Neuron (in vitro differentiated cells): ENCODE measurements at regions not wholly inside any gene's neighbourhood (a gene's known extent, or its start where the extent isn't known, plus 50 kb on each side); places are given as distances from the start of the nearest gene placed in this dataset.
"Not testable (repeated sequence)": the region's sequence is repeated elsewhere in the genome, so short reads cannot be mapped to it uniquely, and the experiment has no call there.

Experiments
- H2AFZ ChIP-seq: one replicate; pipeline ENCODE4 v1.6.1; 2013; ENCODE audit warnings: low read depth, mild to moderate bottlenecking, inconsistent platforms, low read length, moderate library complexity
- H3K27me3 ChIP-seq: one replicate; pipeline ENCODE4 v1.6.1; 2013; ENCODE audit warnings: low read length; ENCODE audit not compliant: insufficient read depth
- H3K36me3 ChIP-seq: one replicate; pipeline ENCODE4 v1.6.1; 2013; ENCODE audit warnings: low read length; ENCODE audit not compliant: insufficient read depth
- H3K4me1 ChIP-seq: one replicate; pipeline ENCODE4 v1.6.1; 2013; ENCODE audit warnings: low read length; ENCODE audit not compliant: insufficient read depth
- H3K4me3 ChIP-seq: 2 replicates; pipeline ENCODE4 v1.5.1; 2013; ENCODE audit warnings: mild to moderate bottlenecking, low read length, moderate library complexity
- H3K9me3 ChIP-seq: one replicate; pipeline ENCODE4 v1.6.1; 2013; ENCODE audit warnings: low read length

DNA sequence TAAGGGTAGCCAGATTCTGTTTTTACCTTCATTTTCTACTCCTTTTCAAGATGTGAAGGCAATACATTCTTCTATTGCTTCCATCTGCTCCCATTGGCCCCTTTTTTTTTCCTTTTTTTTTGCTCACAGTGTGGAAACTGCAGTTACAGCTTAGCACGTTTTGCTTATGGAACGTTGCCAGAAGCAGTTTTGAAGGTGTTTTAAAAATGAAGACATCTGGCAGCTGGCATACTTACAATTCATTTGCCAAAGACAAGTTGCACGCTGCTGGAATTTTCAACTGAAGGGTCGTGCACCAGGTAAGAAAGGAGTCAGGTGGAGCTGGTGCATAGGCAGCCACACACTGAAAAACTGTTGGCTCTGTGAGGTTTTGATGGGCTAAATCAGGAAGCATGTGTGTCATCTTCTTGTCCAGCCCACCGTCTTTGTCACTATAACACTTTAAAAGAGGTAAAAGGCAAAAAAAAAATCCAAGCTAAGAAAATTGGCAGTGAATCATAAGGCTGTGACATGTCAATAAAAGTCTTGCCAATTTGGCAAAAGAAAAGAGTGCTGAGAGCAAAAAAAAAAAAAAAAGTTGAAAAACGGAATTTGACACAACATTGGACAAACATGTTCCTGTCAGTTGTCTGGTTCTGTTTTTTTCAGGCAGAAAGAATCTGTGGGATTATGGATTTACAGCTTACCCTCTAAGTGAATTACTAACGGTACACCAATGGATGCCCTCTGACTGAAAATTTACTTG is 225.4 kb upstream of the SOX2 start:
- Histone ChIP-seq H3K27me3 (no peaks in the 10 kb centered on the region), H3K36me3 (no peaks in the 10 kb centered on the region), H2AFZ (no peak overlapping the region), H3K9me3 (no peaks in the 10 kb centered on the region), H3K4me1 (no peaks in the 10 kb centered on the region), H3K4me3 (no peak overlapping the region)

DNA sequence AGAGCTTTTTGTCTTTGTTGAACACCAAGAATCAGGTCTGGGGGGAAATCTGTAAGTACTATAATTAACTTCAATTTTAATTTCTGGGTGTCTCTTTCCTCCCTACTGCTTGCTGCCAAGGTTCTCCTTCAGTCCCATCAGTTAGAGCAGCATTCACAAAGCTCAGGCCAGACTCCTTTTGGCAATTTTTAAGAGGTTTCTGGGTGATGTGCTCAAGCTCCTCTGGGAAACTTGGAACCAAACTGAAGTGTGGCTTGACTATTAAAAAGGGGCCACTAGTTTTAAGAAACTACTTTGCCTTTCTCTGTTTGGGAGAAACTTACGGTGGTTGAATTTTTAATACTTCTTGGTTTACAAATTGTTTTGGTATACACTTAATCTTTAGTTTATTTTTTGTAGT is 227.7 kb upstream of the SOX2 start:
- no peak overlapping the region for H2AFZ ChIP-seq
- H3K9me3 ChIP-seq = no peaks in the 10 kb centered on the region
- no peak overlapping the region for H3K4me3 ChIP-seq
- H3K36me3 ChIP-seq = no peaks in the 10 kb centered on the region
- H3K27me3 ChIP-seq = no peaks in the 10 kb centered on the region
- no peaks in the 10 kb centered on the region for H3K4me1 ChIP-seq

DNA sequence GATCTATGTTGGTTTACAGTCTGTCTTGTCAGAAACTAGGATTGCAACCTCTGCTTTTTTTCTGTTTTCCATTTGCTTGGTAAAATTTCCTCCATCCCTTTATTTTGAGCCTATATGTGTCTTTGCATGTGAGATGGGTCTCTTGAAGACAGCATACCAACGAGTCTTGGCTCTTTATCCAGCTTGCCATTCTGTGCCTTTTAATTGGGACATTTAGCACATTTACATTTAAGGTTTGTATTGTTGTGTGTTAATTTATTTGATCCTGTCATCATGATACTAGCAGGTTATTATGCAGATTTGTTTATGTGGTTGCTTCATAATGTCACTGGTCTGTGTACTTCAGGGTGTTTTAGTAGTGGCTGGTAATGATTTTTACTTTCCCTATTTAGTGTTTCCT is 236.6 kb upstream of the SOX2 start:
- peaks cover 16% of the 10 kb centered on the region for H3K9me3 ChIP-seq
- H2AFZ ChIP-seq = not testable (repeated sequence)

DNA sequence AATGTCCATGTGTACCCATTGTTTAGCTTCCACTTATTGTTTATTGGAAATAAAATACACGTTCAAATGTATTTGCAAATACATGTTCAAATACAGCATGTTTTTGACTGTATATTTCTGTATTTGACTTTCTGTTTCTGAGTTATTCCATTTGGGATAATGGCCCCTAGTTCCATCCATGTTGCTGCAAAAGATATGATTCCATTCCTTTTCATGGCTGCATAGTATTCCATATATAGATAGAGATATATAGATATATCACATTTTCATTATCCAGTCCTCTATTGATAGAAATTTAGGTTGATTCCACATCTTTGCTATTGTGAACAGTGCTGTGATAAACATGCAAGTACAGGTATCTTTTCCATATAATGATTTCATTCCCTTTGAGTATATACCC is 241.4 kb upstream of the SOX2 start:
- no peaks in the 10 kb centered on the region for H3K4me1 ChIP-seq
- no peak overlapping the region for H2AFZ ChIP-seq
- H3K4me3 ChIP-seq = no peak overlapping the region
- H3K36me3 ChIP-seq = no peaks in the 10 kb centered on the region
- no peaks in the 10 kb centered on the region for H3K27me3 ChIP-seq
- peaks cover 6% of the 10 kb centered on the region for H3K9me3 ChIP-seq

More for the DNA sequence above, 236.6 kb upstream of the SOX2 start:
- H3K4me1 ChIP-seq, H3K4me3 ChIP-seq, H3K27me3 ChIP-seq, H3K36me3 ChIP-seq: not testable (repeated sequence)

DNA sequence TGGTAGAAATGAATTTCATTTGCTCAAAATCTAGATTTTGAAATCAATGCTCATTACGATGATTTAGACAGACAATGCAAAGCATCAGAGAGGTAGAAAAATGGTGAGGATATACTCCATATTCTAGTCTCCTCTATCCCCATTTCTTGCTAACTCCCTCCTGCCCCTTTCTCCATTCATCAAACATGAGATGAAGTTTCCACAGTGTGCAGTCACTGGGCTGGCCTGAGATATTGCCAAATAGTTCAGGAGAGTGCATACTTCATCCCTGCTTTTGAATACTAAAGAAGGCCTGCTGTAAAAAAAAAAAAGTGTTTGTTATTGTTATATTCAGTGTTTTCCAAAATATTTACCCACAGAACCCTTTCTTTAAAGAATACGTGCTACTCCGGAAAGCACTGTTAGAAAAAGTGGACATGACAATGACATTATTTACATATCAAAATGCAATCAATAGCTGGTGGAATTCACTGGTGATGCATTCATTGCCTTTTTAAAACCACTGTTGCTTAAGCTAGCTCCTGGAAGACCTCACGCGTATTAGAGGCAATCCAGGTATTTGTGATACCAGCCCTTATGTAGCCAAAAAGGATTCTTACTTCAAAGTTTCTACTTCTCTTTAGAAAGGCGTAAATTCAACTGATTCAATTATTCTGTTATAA is 247.6 kb upstream of the SOX2 start:
- Histone ChIP-seq H2AFZ (no peak overlapping the region), H3K9me3 (no peaks in the 10 kb centered on the region), H3K27me3 (no peaks in the 10 kb centered on the region), H3K4me3 (no peak overlapping the region), H3K36me3 (no peaks in the 10 kb centered on the region), H3K4me1 (peaks cover 28% of the 10 kb centered on the region)

DNA sequence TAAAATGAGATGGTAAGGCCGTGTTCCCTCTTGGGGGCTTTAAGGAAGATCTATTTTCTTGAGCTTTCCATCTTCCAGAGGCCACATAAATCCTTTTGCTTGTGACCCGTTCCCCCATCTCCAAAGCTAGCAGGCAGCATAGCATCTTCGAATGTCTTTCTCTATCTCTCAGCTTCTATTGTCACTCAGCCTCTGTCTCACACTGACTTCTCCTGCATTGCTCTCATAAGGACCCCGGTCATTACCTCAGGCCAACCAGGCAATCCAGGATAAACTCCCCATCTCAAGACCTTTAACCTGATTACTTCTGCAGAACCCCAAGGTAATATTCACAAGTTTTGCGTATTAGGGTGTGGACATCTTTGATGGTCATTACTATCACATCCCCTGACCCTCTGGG is 250.3 kb upstream of the SOX2 start:
- no peaks in the 10 kb centered on the region for H3K36me3 ChIP-seq
- peaks cover 56% of the 10 kb centered on the region for H3K4me1 ChIP-seq
- H3K27me3 ChIP-seq = no peaks in the 10 kb centered on the region
- H2AFZ ChIP-seq = no peak overlapping the region
- no peak overlapping the region for H3K4me3 ChIP-seq
- no peaks in the 10 kb centered on the region for H3K9me3 ChIP-seq

DNA sequence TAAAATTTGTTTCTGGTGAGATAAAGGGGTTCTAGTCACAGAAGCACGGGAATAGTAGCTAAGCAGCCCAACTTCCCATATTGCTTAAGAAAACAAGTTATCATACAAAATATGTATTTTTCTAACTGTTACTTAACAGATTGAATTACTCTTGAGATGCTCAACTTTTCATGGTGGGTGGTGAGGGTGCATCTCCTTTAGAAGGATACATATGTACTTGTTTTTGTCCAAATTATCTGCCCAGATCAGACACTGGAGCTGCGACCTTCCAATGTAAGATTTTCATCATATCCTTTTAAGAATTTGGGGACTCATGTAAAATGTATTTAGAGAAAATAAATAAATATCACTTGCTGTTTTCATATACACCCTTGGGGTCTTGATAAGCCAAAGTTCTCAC is 252.2 kb upstream of the SOX2 start:
- Histone ChIP-seq H3K9me3 (no peaks in the 10 kb centered on the region), H3K4me1 (peaks cover 73% of the 10 kb centered on the region), H3K27me3 (no peaks in the 10 kb centered on the region), H3K36me3 (no peaks in the 10 kb centered on the region), H3K4me3 (no peak overlapping the region), H2AFZ (no peak overlapping the region)

DNA sequence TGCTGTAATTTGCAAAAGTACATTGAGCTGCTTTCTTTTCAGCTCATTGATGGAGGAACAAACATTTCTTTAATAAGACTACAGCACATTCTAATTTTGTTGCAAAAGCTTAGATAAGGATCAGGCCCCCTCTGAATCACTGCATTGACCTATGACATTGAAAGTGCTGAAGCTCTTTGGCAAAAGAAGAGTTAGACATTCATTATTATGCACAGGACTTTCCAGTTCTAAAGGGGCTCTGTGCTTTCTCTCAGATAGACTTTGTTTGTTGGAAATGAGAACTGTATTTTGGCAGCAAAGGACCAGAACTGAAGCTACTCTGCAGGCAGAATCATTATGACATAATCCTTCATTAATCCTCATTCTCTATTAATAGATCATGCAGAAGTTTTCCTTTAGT is 252.9 kb upstream of the SOX2 start:
- Histone ChIP-seq H3K9me3 (no peaks in the 10 kb centered on the region), H3K4me1 (peaks cover 73% of the 10 kb centered on the region), H2AFZ (no peak overlapping the region), H3K27me3 (no peaks in the 10 kb centered on the region), H3K4me3 (no peak overlapping the region), H3K36me3 (no peaks in the 10 kb centered on the region)

DNA sequence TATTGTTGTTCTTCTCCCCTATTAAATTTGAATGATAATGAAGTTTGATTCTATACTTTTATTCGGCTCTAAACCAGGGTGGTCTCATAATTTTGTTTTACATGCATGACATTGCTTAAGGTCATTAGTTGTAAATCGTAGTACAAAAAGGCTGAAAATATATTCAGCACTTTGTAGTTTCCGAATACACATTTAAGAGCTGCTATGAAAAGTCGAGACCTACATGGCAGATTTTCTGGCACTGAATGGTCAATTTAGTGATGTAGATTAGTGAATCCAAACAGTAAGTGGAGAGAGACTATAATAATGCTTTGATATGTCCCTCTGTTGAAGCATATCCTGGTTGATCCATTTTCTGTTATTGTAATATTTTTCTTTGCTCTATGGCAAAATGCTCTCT is 254.0 kb upstream of the SOX2 start:
- Histone ChIP-seq H3K4me3 (no peak overlapping the region), H3K36me3 (no peaks in the 10 kb centered on the region), H3K27me3 (no peaks in the 10 kb centered on the region), H3K9me3 (no peaks in the 10 kb centered on the region), H2AFZ (no peak overlapping the region), H3K4me1 (peaks cover 75% of the 10 kb centered on the region)

DNA sequence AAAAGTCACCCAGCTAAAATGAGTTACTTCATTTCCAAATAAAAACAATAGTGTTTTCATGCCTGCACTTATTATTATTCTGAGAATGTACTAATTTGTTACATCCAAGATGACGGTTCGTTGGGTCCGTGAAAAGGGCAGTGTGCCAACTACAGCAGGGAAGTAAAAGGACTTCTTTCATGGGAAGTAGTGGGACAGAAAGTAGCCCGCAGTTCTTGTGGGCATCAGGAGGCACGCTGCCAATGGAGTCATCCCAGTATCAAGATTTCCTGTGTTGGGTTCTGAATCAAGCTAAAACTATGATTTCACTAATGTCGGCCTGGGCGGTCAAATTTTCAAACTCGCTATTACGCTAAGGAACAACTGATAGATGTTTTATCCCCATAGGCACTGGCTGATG is 254.5 kb upstream of the SOX2 start:
- Histone ChIP-seq H3K36me3 (no peaks in the 10 kb centered on the region), H3K4me1 (peaks cover 75% of the 10 kb centered on the region), H3K27me3 (no peaks in the 10 kb centered on the region), H3K9me3 (no peaks in the 10 kb centered on the region), H2AFZ (no peak overlapping the region), H3K4me3 (no peak overlapping the region)

DNA sequence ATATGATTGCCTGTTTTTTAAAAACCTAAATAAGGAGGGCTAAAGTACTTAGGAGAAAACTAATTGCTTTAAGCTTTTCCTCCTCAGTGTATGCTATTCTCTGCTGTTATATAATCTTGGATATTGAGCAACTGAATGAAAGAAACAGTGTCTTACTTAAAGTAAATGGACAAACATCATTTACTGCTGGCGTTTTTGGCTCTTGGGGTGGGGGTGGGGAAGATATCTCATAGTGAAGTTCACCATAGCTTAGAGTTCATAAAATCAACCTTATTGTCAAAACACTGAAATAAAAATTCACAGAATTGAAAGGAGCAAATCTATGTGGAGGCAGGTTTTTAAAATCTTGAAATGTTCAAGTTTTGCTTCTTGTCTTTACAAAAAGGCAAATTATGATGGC is 256.4 kb upstream of the SOX2 start:
- H3K4me1 ChIP-seq = peaks cover 71% of the 10 kb centered on the region

DNA sequence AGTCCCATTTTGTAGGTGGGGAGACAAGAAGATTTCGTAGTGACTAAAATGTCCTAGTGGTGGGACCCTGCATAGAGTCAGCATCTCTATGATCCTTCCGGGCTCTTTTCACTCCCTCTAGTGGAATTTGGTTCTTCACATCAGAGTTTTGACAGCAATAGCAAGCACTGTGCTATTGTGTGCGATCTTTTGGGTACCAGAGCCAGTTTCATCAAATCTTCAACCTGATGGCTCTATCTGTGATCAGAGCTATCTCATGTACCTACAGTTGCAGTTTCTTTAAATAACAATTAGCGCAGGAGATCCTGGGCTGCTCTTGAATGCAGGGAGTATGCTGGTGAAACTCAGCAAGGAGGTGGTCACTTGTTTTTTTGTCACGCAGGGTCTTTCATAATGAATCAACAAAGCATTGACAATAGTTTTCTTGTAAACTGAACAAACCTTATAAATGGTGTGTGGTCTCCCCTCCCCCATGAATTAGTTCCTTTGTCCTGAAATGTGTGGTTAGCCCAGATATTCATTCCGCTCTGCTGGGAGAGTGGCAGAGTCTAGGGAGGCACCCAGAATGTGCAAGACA is 257.2 kb upstream of the SOX2 start:
- H3K4me3 ChIP-seq = no peak overlapping the region
- no peaks in the 10 kb centered on the region for H3K27me3 ChIP-seq
- H3K36me3 ChIP-seq = no peaks in the 10 kb centered on the region
- H3K9me3 ChIP-seq = no peaks in the 10 kb centered on the region
- peaks cover 64% of the 10 kb centered on the region for H3K4me1 ChIP-seq
- H2AFZ ChIP-seq = no peak overlapping the region

More for the DNA sequence above, 256.4 kb upstream of the SOX2 start:
- no peaks in the 10 kb centered on the region for H3K9me3 ChIP-seq
- H2AFZ ChIP-seq = no peak overlapping the region
- no peaks in the 10 kb centered on the region for H3K27me3 ChIP-seq
- H3K4me3 ChIP-seq = no peak overlapping the region
- H3K36me3 ChIP-seq = no peaks in the 10 kb centered on the region

DNA sequence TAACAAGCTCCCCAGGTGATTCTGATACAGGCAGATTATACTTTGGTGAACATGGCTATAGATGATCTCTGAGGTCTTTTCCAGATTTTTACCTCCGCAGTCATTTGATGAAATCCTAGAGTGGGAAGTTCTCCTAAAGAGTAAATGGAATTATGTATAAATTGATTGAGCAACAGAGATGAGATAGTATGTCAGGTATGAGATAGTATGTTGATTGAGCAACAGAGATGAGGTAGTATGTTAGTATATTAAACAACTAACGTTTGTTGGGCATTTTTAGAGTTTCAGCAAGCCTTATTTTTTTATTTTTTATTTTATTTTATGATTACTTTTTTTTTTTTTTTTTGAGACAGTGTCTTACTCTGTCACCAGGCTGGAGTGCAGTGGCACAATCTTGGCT is 265.0 kb upstream of the SOX2 start:
- H3K36me3 ChIP-seq = no peaks in the 10 kb centered on the region
- no peak overlapping the region for H2AFZ ChIP-seq
- peaks cover 3% of the 10 kb centered on the region for H3K4me1 ChIP-seq
- no peaks in the 10 kb centered on the region for H3K27me3 ChIP-seq
- H3K4me3 ChIP-seq = no peak overlapping the region
- no peaks in the 10 kb centered on the region for H3K9me3 ChIP-seq
